ENCODE measurements at regions not wholly inside any gene's neighbourhood (a gene's known extent, or its start where the extent isn't known, plus 50 kb on each side); places are given as distances from the start of the nearest gene placed in this dataset.
"Not testable (repeated sequence)": the region's sequence is repeated elsewhere in the genome, so short reads cannot be mapped to it uniquely, and the experiment has no call there.

- no peak overlapping the region for H3K4me3 ChIP-seq (ENCODE audit: low read length)
- TF ChIP-seq CTCF (conservative IDR thresholded peaks at IDR 0.05; ENCODE audit: low read length), result no peak
- DNase-seq (ENCODE audit: low read depth), result no peak
Measured at GRCh38 chr14:106276326-106277267, 750.2 kb downstream of the TMEM121 start.

GRCh38 chr14:106277503-106277902 lies 751.1 kb downstream of the TMEM121 start:
- DNase-seq (ENCODE audit: low read depth), result no peak
- no peak overlapping the region for H3K4me3 ChIP-seq (ENCODE audit: low read length)
- no peak for TF ChIP-seq CTCF (conservative IDR thresholded peaks at IDR 0.05; ENCODE audit: low read length)

- no peak for TF ChIP-seq CTCF (conservative IDR thresholded peaks at IDR 0.05; ENCODE audit: low read length)
- H3K4me3 ChIP-seq (ENCODE audit: low read length), result no peak overlapping the region
- DNase-seq (ENCODE audit: low read depth), result no peak
Measured at GRCh38 chr14:106280876-106281275, 754.5 kb downstream of the TMEM121 start.

- DNase-seq (ENCODE audit: low read depth), result no peak
- no peak for TF ChIP-seq CTCF (conservative IDR thresholded peaks at IDR 0.05; ENCODE audit: low read length)
- no peak overlapping the region for H3K4me3 ChIP-seq (ENCODE audit: low read length)
Measured at GRCh38 chr14:106286697-106287290, 760.4 kb downstream of the TMEM121 start.

GRCh38 chr14:106287506-106287905 lies 761.1 kb downstream of the TMEM121 start:
- no peak for TF ChIP-seq CTCF (conservative IDR thresholded peaks at IDR 0.05; ENCODE audit: low read length)
- no peak overlapping the region for H3K4me3 ChIP-seq (ENCODE audit: low read length)
- no peak for DNase-seq (ENCODE audit: low read depth)

GRCh38 chr14:106291626-106292025 lies 765.2 kb downstream of the TMEM121 start:
- no peak for DNase-seq (ENCODE audit: low read depth)
- no peak for TF ChIP-seq CTCF (conservative IDR thresholded peaks at IDR 0.05; ENCODE audit: low read length)
- H3K4me3 ChIP-seq (ENCODE audit: low read length), result no peak overlapping the region

GRCh38 chr14:106294324-106294723 lies 767.9 kb downstream of the TMEM121 start:
- TF ChIP-seq CTCF (conservative IDR thresholded peaks at IDR 0.05; ENCODE audit: low read length), result no peak
- no peak for DNase-seq (ENCODE audit: low read depth)
- H3K4me3 ChIP-seq (ENCODE audit: low read length), result no peak overlapping the region

- not testable (repeated sequence) for H3K4me3 ChIP-seq (ENCODE audit: low read length); DNase-seq (ENCODE audit: low read depth)
Measured at GRCh38 chr14:106300951-106301510, 774.6 kb downstream of the TMEM121 start.

- not testable (repeated sequence) for H3K4me3 ChIP-seq (ENCODE audit: low read length); DNase-seq (ENCODE audit: low read depth)
Measured at GRCh38 chr14:106301609-106302008, 775.2 kb downstream of the TMEM121 start.
